K562 (cell line): ENCODE measurements at regions not wholly inside any gene's neighbourhood (a gene's known extent, or its start where the extent isn't known, plus 50 kb on each side); places are given as distances from the start of the nearest gene placed in this dataset.
A peak's percentile ranks its signal among the peaks of the same experiment; 100 is the strongest.

Experiments used
- ARID1B ChIP-seq: fragments of 450-650 bp; IDR thresholded peaks from 2 replicates; pipeline ENCODE4 v1.6.1; 2016; ENCODE audit warnings: antibody characterized with exemption, mild to moderate bottlenecking, inconsistent platforms
- CHD2 ChIP-seq: IDR thresholded peaks from 2 replicates; pipeline ENCODE4 v1.6.1; 2011; ENCODE audit warnings: low read depth, low read length
- DIDO1 ChIP-seq: fragments of 450-650 bp; IDR thresholded peaks from 2 replicates; pipeline ENCODE4 v1.6.1; 2016; ENCODE audit warnings: low read depth, missing biosample characterization, missing genetic modification characterization
- GTF2F1 ChIP-seq: IDR thresholded peaks from 2 replicates; pipeline ENCODE4 v1.6.1; 2011; ENCODE audit warnings: low read depth, low read length, improper control_type of control experiment
- HNRNPLL ChIP-seq: fragments of 200-400 bp; formaldehyde crosslinking; IDR thresholded peaks from 2 replicates; pipeline ENCODE4 v1.6.1; 2017; ENCODE audit warnings: low read length, low read depth, mild to moderate bottlenecking; ENCODE audit not compliant: poor library complexity, severe bottlenecking
- KDM2B ChIP-seq: fragments of 250-450 bp; sonication (Bioruptor Pico); IDR thresholded peaks from 2 replicates; pipeline ENCODE4 v1.8.0; 2021; ENCODE audit warnings: mild to moderate bottlenecking, moderate library complexity
- KLF1 ChIP-seq: fragments of 450-650 bp; IDR thresholded peaks from 2 replicates; pipeline ENCODE4 v1.6.1; 2016; ENCODE audit warnings: missing genetic modification characterization, missing compliant biosample characterization
- LEF1 ChIP-seq: fragments of 450-650 bp; IDR thresholded peaks from 2 replicates; pipeline ENCODE4 v1.6.1; 2016; ENCODE audit warnings: mild to moderate bottlenecking
- NFE2 ChIP-seq: IDR thresholded peaks from 2 replicates; pipeline ENCODE4 v1.6.1; 2014; ENCODE audit warnings: antibody characterized with exemption, low read depth
- OTX1 ChIP-seq: fragments of 450-650 bp; formaldehyde crosslinking; IDR thresholded peaks from 2 replicates; pipeline ENCODE4 v1.4.0; 2022; ENCODE audit warnings: mild to moderate bottlenecking
- PHF21A ChIP-seq: fragments of 450-650 bp; IDR thresholded peaks from 2 replicates; pipeline ENCODE4 v1.6.1; 2017; ENCODE audit warnings: low read depth, borderline replicate concordance
- POLR2H ChIP-seq: IDR thresholded peaks from 2 replicates; pipeline ENCODE4 v1.6.1; 2016; ENCODE audit warnings: missing genetic modification characterization, low read depth, mild to moderate bottlenecking, control low read depth, missing compliant biosample characterization, moderate library complexity
- RBM39 ChIP-seq: fragments of 200-400 bp; formaldehyde crosslinking; optimal IDR thresholded peaks from 2 replicates; pipeline ENCODE3; 2018; ENCODE audit warnings: low read depth, low read length
- TRIM28 ChIP-seq: fragments of 450-650 bp; IDR thresholded peaks from 2 replicates; pipeline ENCODE4 v1.6.1; 2017
- ZBTB1 ChIP-seq: sonication (generic); formaldehyde crosslinking; IDR thresholded peaks from 2 replicates; pipeline ENCODE4 v1.8.1; 2023; ENCODE audit warnings: missing genetic modification reagents, low read depth, mild to moderate bottlenecking, borderline replicate concordance
- ZFPM2 ChIP-seq: fragments of 250-450 bp; sonication (Bioruptor Pico); IDR thresholded peaks from 2 replicates; pipeline ENCODE4 v1.5.1; 2022; ENCODE audit warnings: mild to moderate bottlenecking
- ZNF12 ChIP-seq: sonication (generic); formaldehyde crosslinking; IDR thresholded peaks from 2 replicates; pipeline ENCODE4 v1.4.0; 2020; ENCODE audit warnings: mild to moderate bottlenecking, missing genetic modification reagents
- ZNF347 ChIP-seq: fragments of 450-650 bp; formaldehyde crosslinking; IDR thresholded peaks from 2 replicates; pipeline ENCODE4 v1.4.0; 2020; ENCODE audit warnings: low read depth, mild to moderate bottlenecking, moderate library complexity
- ZNF408 ChIP-seq: fragments of 250-450 bp; sonication (Bioruptor Pico); IDR thresholded peaks from 2 replicates; pipeline ENCODE4 v1.4.0; 2020; ENCODE audit warnings: low read depth, mild to moderate bottlenecking, moderate library complexity
- ZNF592 ChIP-seq: fragments of 450-650 bp; IDR thresholded peaks from 2 replicates; pipeline ENCODE4 v1.6.1; 2017; ENCODE audit warnings: antibody characterized with exemption, mild to moderate bottlenecking
- TF ChIP-seq, protein P1 (sequence below): fragments of 450-650 bp; formaldehyde crosslinking; IDR thresholded peaks from 2 replicates; pipeline ENCODE4 v1.4.0; 2022; ENCODE audit warnings: missing genetic modification characterization
- TF ChIP-seq, protein P2 (sequence below): fragments of 250-450 bp; sonication (Bioruptor Pico); IDR thresholded peaks from 2 replicates; pipeline ENCODE4 v1.5.0; 2020; ENCODE audit warnings: mild to moderate bottlenecking

DNA sequence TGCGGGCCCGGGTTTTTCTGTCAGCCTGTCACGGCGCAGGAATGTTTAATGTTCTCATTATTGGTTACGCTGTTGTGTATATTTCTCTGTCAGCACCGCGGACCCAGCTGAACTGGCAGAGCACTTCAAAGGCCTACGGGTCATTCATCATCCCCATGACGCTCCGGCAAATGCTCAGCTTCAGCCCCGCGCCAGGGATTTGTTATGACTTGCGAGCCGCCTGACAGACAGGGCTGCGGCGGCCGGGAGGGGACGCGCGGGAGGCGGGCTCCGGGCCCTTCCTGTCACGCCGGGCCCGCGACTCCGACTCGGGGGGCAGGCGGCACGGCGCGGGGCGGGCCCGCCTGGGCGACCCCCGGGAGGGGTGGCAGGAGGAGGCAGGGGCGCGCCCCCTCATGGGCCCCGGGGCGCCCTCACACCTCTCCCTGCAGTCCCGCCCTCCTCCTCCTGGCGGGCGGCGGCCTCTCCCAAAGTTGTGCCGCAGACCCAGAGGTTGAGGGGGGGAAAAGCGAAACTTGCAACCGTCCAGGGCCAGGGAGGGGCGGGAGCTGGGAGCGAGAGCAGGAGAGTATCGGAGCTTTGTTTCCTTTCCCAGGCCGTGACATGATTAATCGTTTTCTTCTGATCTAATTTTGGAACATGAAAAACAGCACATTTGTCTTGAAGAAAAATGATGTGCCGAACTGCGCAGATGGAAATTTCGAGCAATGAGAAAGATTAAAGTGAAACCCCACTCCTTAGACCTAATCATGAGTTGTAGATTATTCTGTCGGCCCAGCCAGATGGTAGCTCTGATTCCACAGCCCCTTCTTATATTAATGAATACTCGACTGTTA, 59.3 kb upstream of the COMTD1 start (continued):
- TF ChIP-seq HNRNPLL (peak; percentile 53), CHD2 (no peak), ZNF347 (CRISPR knock-in tag) (no peak), RBM39 (no peak), POLR2H (no peak; the same call in 1 of the 2 replicates), GTF2F1 (no peak), NFE2 (no peak), ZNF12 (CRISPR knock-in tag) (no peak), PHF21A (no peak), OTX1 (CRISPR knock-in tag) (0 out of 2 replicates have a peak, but pooled peaks have one; percentile 28), ZBTB1 (CRISPR knock-in tag) (no peak), DIDO1 (no peak), KLF1 (tag) (peak; percentile 40; the same call in 1 of the 2 replicates), LEF1 (peak; percentile 100), TRIM28 (no peak), KDM2B (CRISPR knock-in tag) (no peak), ZNF408 (no peak), ARID1B (no peak; the same call in 1 of the 2 replicates), ZFPM2 (CRISPR knock-in tag) (no peak), ZNF592 (no peak)
- TF ChIP-seq, protein P1, sequence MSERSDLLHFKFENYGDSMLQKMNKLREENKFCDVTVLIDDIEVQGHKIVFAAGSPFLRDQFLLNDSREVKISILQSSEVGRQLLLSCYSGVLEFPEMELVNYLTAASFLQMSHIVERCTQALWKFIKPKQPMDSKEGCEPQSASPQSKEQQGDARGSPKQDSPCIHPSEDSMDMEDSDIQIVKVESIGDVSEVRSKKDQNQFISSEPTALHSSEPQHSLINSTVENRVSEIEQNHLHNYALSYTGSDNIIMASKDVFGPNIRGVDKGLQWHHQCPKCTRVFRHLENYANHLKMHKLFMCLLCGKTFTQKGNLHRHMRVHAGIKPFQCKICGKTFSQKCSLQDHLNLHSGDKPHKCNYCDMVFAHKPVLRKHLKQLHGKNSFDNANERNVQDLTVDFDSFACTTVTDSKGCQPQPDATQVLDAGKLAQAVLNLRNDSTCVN (CRISPR knock-in tag) = no peak
- TF ChIP-seq, protein P2, sequence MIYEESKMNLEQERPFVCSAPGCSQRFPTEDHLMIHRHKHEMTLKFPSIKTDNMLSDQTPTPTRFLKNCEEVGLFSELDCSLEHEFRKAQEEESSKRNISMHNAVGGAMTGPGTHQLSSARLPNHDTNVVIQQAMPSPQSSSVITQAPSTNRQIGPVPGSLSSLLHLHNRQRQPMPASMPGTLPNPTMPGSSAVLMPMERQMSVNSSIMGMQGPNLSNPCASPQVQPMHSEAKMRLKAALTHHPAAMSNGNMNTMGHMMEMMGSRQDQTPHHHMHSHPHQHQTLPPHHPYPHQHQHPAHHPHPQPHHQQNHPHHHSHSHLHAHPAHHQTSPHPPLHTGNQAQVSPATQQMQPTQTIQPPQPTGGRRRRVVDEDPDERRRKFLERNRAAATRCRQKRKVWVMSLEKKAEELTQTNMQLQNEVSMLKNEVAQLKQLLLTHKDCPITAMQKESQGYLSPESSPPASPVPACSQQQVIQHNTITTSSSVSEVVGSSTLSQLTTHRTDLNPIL = no peak
